ENCODE measurements at regions not wholly inside any gene's neighbourhood (a gene's known extent, or its start where the extent isn't known, plus 50 kb on each side); places are given as distances from the start of the nearest gene placed in this dataset.

- TF ChIP-seq CTCF (IDR thresholded peaks at IDR 0.05) (no peak), REST (IDR thresholded peaks at IDR 0.05; ENCODE audit: insufficient read depth in 1 of 2, low read depth in 2 of 2, low read length in 1 of 2) (no peak), SIN3A (IDR thresholded peaks at IDR 0.05; ENCODE audit: borderline replicate concordance, insufficient read depth, low read depth, low read length) (no peak)
Measured at GRCh38 chr9:118189615-118190014, 485.4 kb downstream of the TLR4 start.

Measured in Panc1 (cell line).